HG03060 (cell line): ENCODE measurements at regions not wholly inside any gene's neighbourhood (a gene's known extent, or its start where the extent isn't known, plus 50 kb on each side); places are given as distances from the start of the nearest gene placed in this dataset.

ENCODE experiments used
- ATAC-seq: cut with Tn5 transposase; IDR thresholded peaks from one replicate; pipeline ENCODE4 v1.9.1; 2021; ENCODE audit warnings: low read depth, moderate number of reproducible peaks; ENCODE audit not compliant: unreplicated experiment

DNA sequence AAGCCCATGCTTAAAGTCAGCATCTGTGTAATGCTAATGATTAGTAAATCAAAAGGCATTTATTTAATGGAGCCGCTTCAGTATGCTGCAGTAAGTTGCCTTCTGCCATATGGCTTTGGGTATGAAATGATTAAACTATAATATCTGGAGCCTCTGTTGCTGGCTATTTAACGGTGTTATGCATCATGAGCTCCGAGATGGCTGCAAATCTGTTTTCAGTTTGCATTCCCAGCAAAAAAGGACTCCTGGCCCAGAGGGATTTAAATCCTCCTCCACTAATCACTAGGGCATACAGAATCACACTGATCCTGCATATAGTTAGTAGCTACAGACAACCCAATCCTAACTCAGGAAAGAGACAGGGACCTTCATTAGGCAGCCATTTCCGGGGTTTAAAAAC lies 171.5 kb upstream of the EEA1 start:
- ATAC-seq, result no peak

DNA sequence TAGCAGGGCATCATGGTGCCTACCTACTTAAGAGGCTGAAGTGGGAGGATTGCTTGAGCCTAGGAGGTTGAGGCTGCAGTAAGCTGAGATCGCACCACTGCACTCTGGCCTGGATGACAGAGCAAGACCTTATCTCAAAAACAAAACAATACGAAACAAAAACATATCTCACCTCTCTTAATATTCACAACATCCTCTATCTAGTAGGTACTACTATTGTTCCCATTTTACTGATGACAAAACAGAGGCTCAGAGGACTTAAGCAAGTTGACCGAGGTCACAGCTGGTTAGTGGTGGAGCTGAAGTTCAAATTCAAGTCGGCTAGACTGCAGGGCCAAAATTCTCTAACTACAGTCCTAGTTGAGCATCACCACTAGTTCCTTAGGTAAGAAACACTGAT lies 172.3 kb upstream of the EEA1 start:
- no peak for ATAC-seq

DNA sequence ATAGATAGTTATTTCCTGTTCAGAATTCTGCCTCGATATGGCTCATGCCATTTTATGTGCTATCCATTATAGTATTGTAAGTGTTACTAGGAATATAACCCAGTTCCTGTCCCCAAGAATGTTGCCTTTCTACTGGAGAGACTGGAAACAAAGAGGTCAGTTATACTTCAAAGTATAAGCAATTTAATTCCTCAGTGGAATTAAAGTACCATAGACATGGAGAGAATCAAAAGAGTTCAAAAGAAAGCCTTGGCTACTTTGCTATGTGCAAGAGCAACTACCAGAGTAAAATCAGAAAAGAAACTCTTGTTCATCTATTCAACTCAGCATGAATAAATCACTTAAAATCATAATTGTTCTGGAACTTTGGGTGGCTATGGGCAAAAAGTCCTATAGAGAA lies 173.2 kb upstream of the EEA1 start:
- no peak for ATAC-seq

DNA sequence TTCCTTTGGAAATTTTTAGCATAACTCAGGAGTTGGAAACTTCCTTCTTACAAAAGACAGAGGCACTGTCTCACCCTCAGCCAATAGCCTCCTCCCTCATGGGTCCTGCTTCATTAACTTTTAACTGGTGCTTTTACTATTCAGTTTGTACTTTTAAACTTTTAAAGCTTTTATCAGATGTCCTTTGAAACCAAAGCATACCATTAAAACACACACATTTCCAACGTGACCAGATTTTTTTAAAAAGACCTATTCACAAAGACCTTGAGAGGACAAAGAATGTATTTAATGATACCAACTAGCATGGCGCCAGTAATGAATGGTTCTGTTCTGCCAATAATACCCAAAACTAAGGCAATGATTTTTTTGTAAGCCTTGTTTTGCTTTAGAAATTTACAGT lies 173.6 kb upstream of the EEA1 start:
- no peak for ATAC-seq

DNA sequence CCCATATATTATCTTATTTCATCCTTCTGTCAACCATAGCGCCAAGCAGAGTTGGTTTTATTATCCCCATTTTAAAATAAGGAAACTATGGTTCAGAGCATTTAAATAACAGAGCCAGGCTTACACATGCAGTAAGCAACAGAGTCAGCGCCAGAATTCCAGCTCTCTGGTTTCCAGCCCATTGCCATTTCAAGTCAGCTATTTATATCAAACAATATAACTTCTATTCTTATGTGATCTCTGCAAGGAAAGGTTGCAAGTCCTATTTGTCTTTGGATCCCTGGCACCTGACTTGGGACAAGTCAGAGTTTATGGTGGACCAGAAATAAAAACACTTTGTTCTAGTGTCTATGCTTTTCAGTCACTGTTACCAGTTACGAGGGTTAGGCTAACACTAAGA lies 174.1 kb upstream of the EEA1 start:
- no peak for ATAC-seq

DNA sequence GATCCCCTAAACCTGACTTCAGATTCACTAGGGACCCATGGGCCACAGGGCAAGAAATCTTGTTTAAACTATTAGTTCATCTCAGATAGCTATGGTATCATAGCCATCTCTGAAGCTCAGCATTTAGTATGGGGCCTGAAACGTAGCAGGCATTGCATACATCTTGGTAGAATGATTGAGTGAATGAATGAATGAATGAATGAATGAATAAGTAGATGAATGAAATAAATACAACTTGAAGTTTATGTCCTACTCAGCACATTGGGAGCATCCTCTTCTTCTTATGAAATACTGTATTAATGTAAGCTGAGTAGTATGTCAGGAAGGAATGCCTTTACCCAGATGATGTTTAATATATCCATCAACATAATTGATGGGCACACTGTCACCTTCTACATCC lies 175.4 kb upstream of the EEA1 start:
- no peak for ATAC-seq

DNA sequence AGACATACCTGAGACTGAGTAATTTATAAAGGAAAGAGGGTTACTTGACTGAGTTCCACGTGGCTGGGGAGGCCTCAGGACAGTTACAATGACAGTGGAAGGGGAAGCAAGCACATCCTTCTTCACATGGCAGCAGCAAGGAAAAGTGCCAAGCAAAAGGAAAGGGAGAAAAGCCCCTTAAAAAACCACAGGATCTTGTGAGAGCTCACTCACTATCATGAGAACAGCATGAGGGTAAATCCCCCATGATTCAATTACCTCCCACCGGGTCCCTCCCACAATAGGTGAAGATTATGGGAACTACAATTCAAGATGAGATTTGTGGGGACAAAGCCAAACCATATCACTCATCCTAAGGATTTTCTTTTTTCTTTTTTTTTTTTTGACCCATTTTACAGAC lies 177.8 kb upstream of the EEA1 start:
- ATAC-seq, result no peak

DNA sequence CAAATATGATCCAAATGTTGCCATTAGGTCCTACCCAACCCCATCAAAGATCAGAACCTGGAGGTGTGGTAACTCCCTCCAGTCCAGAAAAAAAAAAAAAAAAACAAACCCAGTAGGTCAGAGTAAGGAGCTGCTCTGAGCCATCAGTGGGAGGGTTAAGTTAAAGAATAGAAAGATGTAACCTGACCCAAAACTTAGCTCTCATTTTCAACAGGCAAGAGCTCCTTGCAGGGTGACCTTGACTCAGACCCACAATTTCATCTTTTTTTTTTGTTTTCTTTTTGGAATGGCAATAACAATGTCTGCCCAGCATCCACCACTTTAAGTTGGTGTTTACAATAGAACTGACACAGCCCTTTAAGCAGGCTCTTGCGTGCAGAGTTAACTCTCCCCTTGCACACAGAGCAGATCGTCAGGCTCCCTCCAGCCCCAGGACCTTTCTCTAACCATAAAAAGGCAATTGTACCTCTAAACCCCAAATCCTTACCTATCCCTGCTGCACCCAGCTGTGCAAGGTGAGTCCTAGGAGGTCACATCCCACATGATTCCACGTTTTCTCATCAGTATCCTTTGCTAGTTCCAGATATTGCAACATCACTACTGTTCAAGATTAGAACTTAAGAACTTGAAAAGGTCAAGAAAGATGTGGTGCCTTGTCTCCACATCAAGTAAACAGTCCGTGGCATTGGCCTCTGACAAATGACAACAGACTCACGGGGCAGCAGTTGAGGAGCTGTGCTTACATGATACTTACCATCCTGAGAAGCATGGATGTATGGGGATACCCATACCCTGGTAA lies 178.6 kb upstream of the EEA1 start:
- ATAC-seq, result no peak

DNA sequence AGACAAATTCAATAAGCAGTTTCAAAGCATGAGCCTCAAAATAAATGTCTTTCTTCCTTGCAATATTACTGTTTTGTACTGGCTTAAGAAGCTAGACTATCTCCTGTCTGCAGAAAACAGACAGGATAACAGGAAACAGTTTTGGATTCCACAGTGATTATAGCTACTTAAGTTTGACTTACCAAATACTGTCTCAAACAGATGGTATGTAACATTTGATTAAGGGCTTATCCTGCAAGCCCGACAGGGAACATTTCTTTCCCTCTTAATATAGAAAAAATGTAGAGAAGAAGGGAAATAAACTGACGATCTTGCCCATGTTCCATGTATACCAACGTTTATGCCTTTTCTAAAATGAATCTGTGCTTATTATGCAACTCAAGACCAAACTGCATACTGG lies 179.9 kb upstream of the EEA1 start:
- no peak for ATAC-seq

DNA sequence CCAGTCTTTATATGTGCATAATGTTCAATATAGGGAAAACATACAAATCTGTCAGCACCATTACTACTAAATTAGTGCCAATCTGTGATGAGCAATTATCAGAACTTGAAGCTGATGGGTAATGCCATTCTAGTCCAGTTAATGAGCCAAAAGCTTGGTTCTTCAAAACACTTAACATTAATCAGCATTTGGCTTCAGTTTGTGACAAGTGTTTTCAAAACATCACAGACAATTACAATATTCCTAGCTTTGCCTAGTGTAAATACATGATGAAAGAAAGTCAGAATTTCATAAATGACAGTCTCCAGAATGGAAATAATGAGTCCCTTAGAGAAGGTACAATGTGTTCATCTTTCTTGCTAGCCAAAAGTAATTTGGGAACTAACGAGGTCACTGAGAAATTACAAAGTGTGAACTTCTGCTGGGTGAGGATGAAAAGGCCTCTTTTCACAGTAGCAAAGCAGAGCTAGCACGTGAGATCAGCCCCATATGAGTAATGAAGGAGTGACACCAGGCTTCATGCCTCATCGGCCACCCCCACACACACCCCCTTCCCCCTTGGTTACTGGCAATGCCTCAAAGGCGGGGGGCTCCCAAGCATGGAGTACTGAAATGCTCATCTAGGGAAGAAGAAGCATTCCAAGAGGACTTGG lies 180.6 kb upstream of the EEA1 start:
- no peak for ATAC-seq

DNA sequence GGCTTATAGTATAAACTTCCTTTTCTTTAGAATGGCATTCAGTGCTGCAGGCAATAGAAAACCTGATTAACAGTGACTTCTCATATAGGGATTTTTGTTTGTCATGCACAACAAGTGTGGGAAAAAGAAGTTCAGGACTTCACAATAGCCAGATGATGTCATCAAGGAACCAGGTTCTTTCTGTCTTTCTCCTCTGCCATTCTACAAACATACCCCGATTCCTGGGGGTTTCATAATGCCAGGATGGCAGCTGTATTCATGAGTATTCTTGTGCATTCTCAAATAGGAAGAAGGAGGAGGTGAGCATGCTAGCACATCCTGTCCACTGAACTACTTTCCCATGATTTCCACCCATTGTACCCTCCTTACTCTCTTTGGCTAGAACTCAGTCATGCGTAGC lies 182.7 kb upstream of the EEA1 start:
- ATAC-seq, result no peak

DNA sequence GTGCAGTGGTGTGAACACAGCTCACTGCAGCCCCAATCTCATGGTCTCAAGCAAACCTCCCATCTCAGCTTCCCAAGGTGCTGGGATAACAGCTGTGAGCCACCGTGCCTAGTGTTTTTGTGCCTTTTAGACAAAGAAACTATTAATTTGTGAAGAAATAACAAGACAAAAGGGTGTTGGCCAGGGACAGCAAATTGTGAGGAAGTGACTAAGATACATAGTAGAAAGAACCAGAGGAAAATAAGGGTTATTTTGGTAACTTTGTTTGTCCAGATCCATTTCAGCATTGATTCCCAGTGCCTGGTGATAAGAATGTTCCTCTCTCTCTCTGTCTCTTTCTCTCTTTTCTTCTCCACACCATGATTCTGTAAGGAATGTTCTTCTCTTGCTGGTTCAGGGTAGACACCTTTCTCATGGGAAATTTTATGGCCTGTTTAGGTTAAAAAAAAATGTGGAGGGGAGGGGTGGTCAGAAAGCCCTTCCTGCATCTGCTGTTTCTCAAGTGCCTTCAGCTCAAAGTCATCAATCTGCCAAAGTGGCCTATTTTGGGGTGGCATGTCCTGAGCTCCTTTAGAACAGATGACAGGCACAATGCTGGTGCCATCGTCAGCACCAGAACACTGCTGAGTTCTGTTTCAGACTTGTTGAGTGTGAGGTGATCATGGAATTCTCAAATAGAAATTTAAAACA lies 184.4 kb upstream of the EEA1 start:
- ATAC-seq, result no peak

DNA sequence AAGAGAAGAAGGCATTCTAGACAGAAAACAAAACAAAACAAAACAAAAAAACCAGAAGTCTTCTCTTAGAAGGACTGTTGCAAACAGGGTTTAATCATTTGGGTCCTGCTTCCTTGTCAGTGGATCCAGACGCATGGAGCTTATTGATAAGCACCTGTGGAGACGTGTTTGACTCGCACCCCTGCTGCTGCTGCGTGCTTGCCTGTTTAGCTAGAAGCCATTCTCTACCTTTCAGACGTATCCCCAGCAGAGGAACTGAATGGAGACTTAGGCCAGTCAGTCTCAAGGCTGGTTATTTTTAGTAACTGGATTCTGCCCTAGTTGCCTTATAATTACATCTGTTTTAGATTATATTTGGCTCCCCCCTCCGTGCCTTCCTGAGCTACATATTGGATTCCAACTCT lies 186.1 kb upstream of the EEA1 start:
- ATAC-seq, result no peak

DNA sequence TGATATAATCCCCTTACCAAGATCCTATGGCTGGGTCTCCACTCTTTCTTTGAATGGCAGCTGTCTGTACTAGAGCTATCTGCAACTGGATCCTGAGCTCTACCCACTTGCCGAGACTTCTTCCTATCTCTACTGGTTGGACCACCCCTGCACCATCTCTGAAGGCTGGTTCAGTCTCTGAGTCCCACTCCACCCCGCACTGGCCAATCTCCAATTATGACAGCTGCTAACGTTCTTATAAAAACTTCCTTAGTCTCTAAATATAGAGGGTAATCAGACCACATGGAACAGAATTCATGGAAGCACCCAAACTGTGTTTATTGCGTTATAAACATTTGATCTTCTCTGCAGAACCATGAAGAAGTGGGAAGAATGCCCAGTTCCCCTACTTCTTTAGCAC lies 186.6 kb upstream of the EEA1 start:
- ATAC-seq, result no peak

DNA sequence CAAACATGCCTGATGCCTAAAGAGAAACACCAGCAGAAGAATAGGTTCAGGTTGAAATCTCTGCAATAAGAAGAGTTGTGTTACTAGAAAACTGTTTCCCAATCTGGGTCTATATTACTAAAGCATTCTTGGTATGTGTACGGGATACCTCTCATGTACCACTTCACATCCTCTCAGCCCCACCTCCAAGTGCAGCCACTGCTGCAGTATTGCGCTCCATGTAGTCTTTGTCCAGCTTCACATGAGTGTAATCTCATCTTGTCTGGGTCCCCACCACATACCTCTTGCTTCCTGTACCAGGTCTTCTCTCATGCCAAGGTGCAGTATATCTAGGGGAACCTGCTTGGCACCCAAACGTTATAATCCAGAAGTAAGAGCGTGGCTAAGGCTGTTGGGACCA lies 187.5 kb upstream of the EEA1 start:
- no peak for ATAC-seq

DNA sequence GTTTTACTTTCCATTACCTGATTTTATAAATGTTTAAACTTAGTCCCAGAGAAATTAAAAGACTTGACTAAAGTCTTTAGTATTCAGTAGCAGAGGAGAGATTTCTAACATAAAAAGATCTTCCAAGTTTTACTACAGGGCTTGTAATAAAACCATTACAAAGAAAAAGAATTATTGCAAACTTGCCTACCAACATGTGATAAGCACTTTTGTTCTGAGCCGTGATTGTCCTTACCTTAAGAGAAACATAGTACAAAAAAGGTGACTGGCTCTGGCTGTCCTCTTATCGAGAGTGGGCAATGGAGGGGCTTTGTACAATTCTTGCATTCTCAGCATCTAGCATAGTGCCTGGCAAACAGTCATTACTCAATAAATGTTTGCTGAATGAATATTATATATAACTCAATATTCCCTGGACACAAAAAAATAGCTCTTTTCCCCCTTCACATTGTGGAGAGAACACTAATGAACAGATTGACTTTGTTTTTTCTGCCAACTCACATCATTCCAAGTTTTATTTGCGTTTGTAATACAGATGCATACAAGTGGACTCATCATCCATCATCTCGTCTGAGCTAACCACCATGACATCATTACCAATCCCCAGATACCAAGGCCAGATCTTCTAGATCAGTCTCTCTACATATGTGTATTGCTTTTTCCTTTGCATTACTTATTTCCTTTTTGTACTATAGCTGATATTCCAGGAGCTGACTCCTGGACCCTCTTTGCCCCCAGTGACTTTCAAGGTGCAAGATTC lies 192.8 kb upstream of the EEA1 start:
- no peak for ATAC-seq

DNA sequence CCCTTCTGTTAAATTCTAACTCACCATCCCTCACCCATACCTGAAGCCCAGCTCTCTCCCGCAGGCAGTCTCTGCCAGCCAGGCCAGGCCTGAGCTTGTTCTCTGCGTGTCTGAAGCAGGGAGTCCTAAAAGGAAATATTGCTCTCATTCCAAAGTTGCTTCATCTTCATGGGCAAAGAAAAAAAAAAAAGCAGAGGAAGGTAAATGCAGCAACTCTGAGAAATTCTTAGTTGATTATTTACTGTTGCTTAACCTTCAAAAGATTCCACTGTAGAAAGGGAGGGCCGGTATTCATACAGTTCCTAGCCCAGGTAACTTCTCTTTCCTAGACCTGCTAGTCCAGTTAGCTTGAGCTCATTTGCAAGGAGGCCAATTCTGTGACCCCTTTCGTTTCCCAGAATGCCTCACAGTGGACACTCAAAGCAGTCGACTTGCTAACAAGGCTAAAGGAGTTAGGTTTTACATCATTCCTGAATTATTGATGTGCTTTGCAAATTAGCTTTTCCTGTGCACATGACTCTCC lies 193.5 kb upstream of the EEA1 start:
- ATAC-seq, result no peak

DNA sequence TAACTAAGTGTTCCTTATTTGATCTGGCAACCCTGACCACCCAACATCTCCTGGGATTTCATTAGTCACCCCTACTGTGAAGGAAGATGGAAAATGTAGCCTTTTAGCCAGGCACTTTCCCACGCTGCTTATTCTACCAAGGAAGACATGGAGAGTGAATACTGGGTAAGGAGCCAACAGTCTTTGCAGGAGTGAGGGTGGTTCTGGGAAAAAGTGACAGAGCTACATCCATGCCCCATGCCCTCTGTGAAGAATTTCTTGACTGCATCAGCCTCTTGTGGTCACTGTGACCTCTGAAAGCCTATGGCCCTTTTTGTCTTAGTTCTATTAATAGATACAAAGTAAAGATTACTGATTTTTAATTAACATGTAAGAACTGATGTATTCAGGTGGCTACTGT lies 196.0 kb upstream of the EEA1 start:
- no peak for ATAC-seq

DNA sequence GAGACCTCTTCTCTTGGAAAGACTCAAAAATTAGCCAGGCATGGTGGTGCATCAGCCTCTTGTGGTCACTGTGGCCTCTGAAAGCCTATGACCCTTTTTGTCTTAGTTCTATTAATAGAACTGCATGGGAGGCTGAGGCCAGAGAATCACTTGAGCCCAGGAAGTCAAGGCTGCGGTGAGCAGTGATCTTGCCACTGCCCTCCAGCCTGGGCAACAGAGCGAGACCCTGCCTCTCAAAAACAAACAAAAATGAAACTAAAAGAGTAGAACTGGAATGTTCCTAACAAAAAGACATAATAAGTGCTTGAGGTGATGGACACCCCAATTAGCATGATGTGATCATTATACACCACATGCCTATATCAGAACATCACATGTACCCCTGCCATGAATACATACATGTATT lies 197.0 kb upstream of the EEA1 start:
- ATAC-seq, result no peak

DNA sequence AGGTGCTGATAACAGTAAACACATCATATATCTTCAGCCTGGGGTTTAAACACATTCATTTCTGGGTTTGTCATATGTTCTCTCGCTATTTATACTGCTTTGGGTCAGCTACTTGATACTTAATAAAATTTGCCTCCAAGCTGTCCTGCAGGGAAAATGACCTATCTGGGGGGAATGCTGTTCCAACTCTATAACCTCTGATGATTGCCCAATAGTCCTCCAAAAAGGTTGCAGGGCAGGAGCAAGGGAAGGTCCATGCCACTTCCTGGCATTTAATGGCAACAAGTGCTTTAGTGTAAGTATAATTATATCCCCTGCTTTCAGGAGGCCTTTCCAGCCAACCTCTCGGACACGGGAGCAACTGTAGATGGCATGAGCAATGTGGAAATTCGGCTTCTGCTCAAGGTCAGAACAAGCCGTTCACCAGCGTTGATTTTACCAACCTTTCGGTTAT lies 198.0 kb upstream of the EEA1 start:
- no peak for ATAC-seq
